HUES64 (cell line): ENCODE measurements at regions not wholly inside any gene's neighbourhood (a gene's known extent, or its start where the extent isn't known, plus 50 kb on each side); places are given as distances from the start of the nearest gene placed in this dataset.

ENCODE experiments used
- H3K27ac ChIP-seq: 2 replicates; pipeline ENCODE4 v1.7.0; 2013; ENCODE audit warnings: low read depth, low read length, inconsistent platforms
- H3K27me3 ChIP-seq: 2 replicates; pipeline ENCODE4 v1.6.1; 2013; ENCODE audit warnings: mild to moderate bottlenecking, low read length; ENCODE audit not compliant: insufficient read depth
- H3K36me3 ChIP-seq: 2 replicates; pipeline ENCODE4 v1.6.1; 2013; ENCODE audit warnings: mild to moderate bottlenecking, low read length; ENCODE audit not compliant: insufficient read depth
- H3K4me1 ChIP-seq: 2 replicates; pipeline ENCODE4 v1.6.1; 2013; ENCODE audit warnings: mild to moderate bottlenecking, low read length, moderate library complexity; ENCODE audit not compliant: insufficient read depth
- H3K4me3 ChIP-seq: 2 replicates; pipeline ENCODE4 v1.5.1; 2013; ENCODE audit warnings: mild to moderate bottlenecking, low read length, moderate library complexity
- H3K9ac ChIP-seq: 2 replicates; pipeline ENCODE4 v1.6.1; 2013; ENCODE audit warnings: mild to moderate bottlenecking, low read depth, low read length
- H3K9me3 ChIP-seq: 2 replicates; pipeline ENCODE4 v1.6.1; 2013; ENCODE audit warnings: low read depth, low read length; ENCODE audit not compliant: insufficient read depth
- WGBS: fragments of 150-250, 120-280 bp; methylation state at CpG from one replicate; pipeline ENCODE4 v1.1.7; 2013; ENCODE audit warnings: missing lambda C conversion rate; 5-methylcytosine and 5-hydroxymethylcytosine counted together

- no peaks in the 10 kb centered on the region for H3K27me3 ChIP-seq
- H3K36me3 ChIP-seq = no peaks in the 10 kb centered on the region
- no peak overlapping the region for H3K9ac ChIP-seq
- 90% methylated on average over 8 of the region's 10 CpGs for WGBS
- no peak overlapping the region for H3K4me3 ChIP-seq
- H3K4me1 ChIP-seq = no peaks in the 10 kb centered on the region
- 0 out of 2 replicates have a peak, but pooled peaks cover 5% of the 10 kb centered on the region for H3K9me3 ChIP-seq
- H3K27ac ChIP-seq = no peak overlapping the region
These were observed 198.1 kb downstream of the MYLK4 start for GRCh38 chr6:2552526-2553154.

GRCh38 chr6:2551705-2552104, 199.0 kb downstream of the MYLK4 start:
- Histone ChIP-seq H3K9ac (no peak overlapping the region), H3K9me3 (0 out of 2 replicates have a peak, but pooled peaks cover 5% of the 10 kb centered on the region), H3K27me3 (no peaks in the 10 kb centered on the region), H3K27ac (no peak overlapping the region), H3K36me3 (no peaks in the 10 kb centered on the region), H3K4me1 (no peaks in the 10 kb centered on the region), H3K4me3 (no peak overlapping the region)
- 93% methylated on average over 3 of the region's 3 CpGs for WGBS

- H3K27me3 ChIP-seq = no peaks in the 10 kb centered on the region
- no peaks in the 10 kb centered on the region for H3K4me1 ChIP-seq
- WGBS = 86% methylated on average over 3 of the region's 4 CpGs
- H3K9me3 ChIP-seq = 0 out of 2 replicates have a peak, but pooled peaks cover 5% of the 10 kb centered on the region
- H3K9ac ChIP-seq = no peak overlapping the region
- no peak overlapping the region for H3K4me3 ChIP-seq
- H3K27ac ChIP-seq = no peak overlapping the region
- H3K36me3 ChIP-seq = no peaks in the 10 kb centered on the region
These were observed 200.5 kb downstream of the MYLK4 start for GRCh38 chr6:2550247-2550646.

- Histone ChIP-seq H3K36me3 (no peaks in the 10 kb centered on the region), H3K4me1 (no peaks in the 10 kb centered on the region), H3K9ac (no peak overlapping the region), H3K27me3 (no peaks in the 10 kb centered on the region), H3K27ac (no peak overlapping the region), H3K4me3 (no peak overlapping the region), H3K9me3 (0 out of 2 replicates have a peak, but pooled peaks cover 5% of the 10 kb centered on the region)
- 96% methylated on average over 3 of the region's 3 CpGs for WGBS
These were observed 200.9 kb downstream of the MYLK4 start for GRCh38 chr6:2549834-2550233.

- no peaks in the 10 kb centered on the region for H3K27me3 ChIP-seq
- H3K4me3 ChIP-seq = no peak overlapping the region
- no peaks in the 10 kb centered on the region for H3K4me1 ChIP-seq
- no peaks in the 10 kb centered on the region for H3K36me3 ChIP-seq
- WGBS = 98% methylated on average over 4 of the region's 4 CpGs
- H3K9me3 ChIP-seq = 0 out of 2 replicates have a peak, but pooled peaks cover 8% of the 10 kb centered on the region
- no peak overlapping the region for H3K9ac ChIP-seq
- H3K27ac ChIP-seq = no peak overlapping the region
These were observed 203.4 kb downstream of the MYLK4 start for GRCh38 chr6:2547355-2547754.

- no peak overlapping the region for H3K4me3 ChIP-seq
- no peak overlapping the region for H3K9ac ChIP-seq
- no peaks in the 10 kb centered on the region for H3K36me3 ChIP-seq
- H3K27me3 ChIP-seq = no peaks in the 10 kb centered on the region
- H3K27ac ChIP-seq = no peak overlapping the region
- 92% methylated on average over 8 of the region's 8 CpGs for WGBS
- 0 out of 2 replicates have a peak, but pooled peaks cover 8% of the 10 kb centered on the region for H3K9me3 ChIP-seq
- H3K4me1 ChIP-seq = no peaks in the 10 kb centered on the region
These were observed 203.8 kb downstream of the MYLK4 start for GRCh38 chr6:2546901-2547300.

- no peaks in the 10 kb centered on the region for H3K4me1 ChIP-seq
- 95% methylated on average over 6 of the region's 6 CpGs for WGBS
These were observed 205.2 kb downstream of the MYLK4 start for GRCh38 chr6:2545383-2546038.

GRCh38 chr6:2543321-2543720, 207.4 kb downstream of the MYLK4 start:
- Histone ChIP-seq H3K9me3 (0 out of 2 replicates have a peak, but pooled peaks cover 6% of the 10 kb centered on the region), H3K4me1 (no peaks in the 10 kb centered on the region), H3K27ac (no peak overlapping the region), H3K4me3 (no peak overlapping the region), H3K9ac (no peak overlapping the region), H3K36me3 (no peaks in the 10 kb centered on the region), H3K27me3 (no peaks in the 10 kb centered on the region)
- 89% methylated on average over 2 of the region's 2 CpGs for WGBS

More at GRCh38 chr6:2545383-2546038, 205.2 kb downstream of the MYLK4 start:
- Histone ChIP-seq H3K9ac (no peak overlapping the region), H3K27me3 (no peaks in the 10 kb centered on the region), H3K36me3 (no peaks in the 10 kb centered on the region), H3K27ac (no peak overlapping the region), H3K4me3 (no peak overlapping the region), H3K9me3 (0 out of 2 replicates have a peak, but pooled peaks cover 8% of the 10 kb centered on the region)

- Histone ChIP-seq H3K27ac (no peak overlapping the region), H3K27me3 (no peaks in the 10 kb centered on the region), H3K4me3 (no peak overlapping the region)
These were observed 207.9 kb downstream of the MYLK4 start for GRCh38 chr6:2542858-2543218.

GRCh38 chr6:2542101-2542857, 208.4 kb downstream of the MYLK4 start:
- Histone ChIP-seq H3K9me3 (0 out of 2 replicates have a peak, but pooled peaks cover 3% of the 10 kb centered on the region), H3K4me1 (no peaks in the 10 kb centered on the region)

More at GRCh38 chr6:2542858-2543218, 207.9 kb downstream of the MYLK4 start:
- Histone ChIP-seq H3K9me3 (0 out of 2 replicates have a peak, but pooled peaks cover 3% of the 10 kb centered on the region), H3K36me3 (no peaks in the 10 kb centered on the region), H3K9ac (no peak overlapping the region), H3K4me1 (no peaks in the 10 kb centered on the region)
- 95% methylated on average over 4 of the region's 4 CpGs for WGBS

GRCh38 chr6:2536451-2536850, 214.3 kb downstream of the MYLK4 start:
- Histone ChIP-seq H3K9me3 (no peaks in the 10 kb centered on the region), H3K4me1 (no peaks in the 10 kb centered on the region), H3K36me3 (no peaks in the 10 kb centered on the region), H3K9ac (no peak overlapping the region), H3K27ac (no peak overlapping the region), H3K27me3 (no peaks in the 10 kb centered on the region), H3K4me3 (no peak overlapping the region)
- 92% methylated on average over 6 of the region's 6 CpGs for WGBS

More at GRCh38 chr6:2542101-2542857, 208.4 kb downstream of the MYLK4 start:
- H3K36me3 ChIP-seq = no peaks in the 10 kb centered on the region
- no peaks in the 10 kb centered on the region for H3K27me3 ChIP-seq
- WGBS = 90% methylated on average over 8 of the region's 8 CpGs
- H3K4me3 ChIP-seq = no peak overlapping the region
- H3K27ac ChIP-seq = no peak overlapping the region
- no peak overlapping the region for H3K9ac ChIP-seq
